DND-41 (cell line): ENCODE measurements at regions not wholly inside any gene's neighbourhood (a gene's known extent, or its start where the extent isn't known, plus 50 kb on each side); places are given as distances from the start of the nearest gene placed in this dataset.

ENCODE experiments used
- ATAC-seq: fragments of 200-7000 bp; cut with Tn5 transposase; 3 replicates; pipeline ENCODE4 v1.9.1; 2021; ENCODE audit warnings: low read depth; ENCODE audit not compliant: insufficient read depth
- DNase-seq: peaks from one replicate; pipeline ENCODE4 v3.0.0-alpha.2; 2020
- H2AFZ ChIP-seq: 2 replicates; pipeline ENCODE4 v1.6.0; 2012; ENCODE audit warnings: low read depth, low read length
- H3K27ac ChIP-seq: 2 replicates; pipeline ENCODE4 v1.5.1; 2012; ENCODE audit warnings: low read length, inconsistent platforms
- H3K27me3 ChIP-seq: fragments of 200-600 bp; sonication (generic); 2 replicates; pipeline ENCODE4 v1.6.0; 2012; ENCODE audit warnings: low read length, mild to moderate bottlenecking, inconsistent platforms; ENCODE audit not compliant: insufficient read depth, poor library complexity
- H3K36me3 ChIP-seq: 2 replicates; pipeline ENCODE4 v1.5.1; 2012; ENCODE audit warnings: low read length, inconsistent platforms; ENCODE audit not compliant: insufficient read depth
- H3K4me1 ChIP-seq: 2 replicates; pipeline ENCODE4 v1.5.1; 2012; ENCODE audit warnings: mild to moderate bottlenecking, low read length; ENCODE audit not compliant: insufficient read depth
- H3K4me2 ChIP-seq: 2 replicates; pipeline ENCODE4 v1.6.0; 2012; ENCODE audit warnings: mild to moderate bottlenecking, moderate library complexity, low read length, inconsistent platforms; ENCODE audit not compliant: insufficient read depth
- H3K4me3 ChIP-seq, 2 experiments: fragments of 200-600 bp in 1 of 2; shearing (Covaris generic) in 1 of 2; 2 replicates each; pipeline ENCODE4 v1.5.1; 2012 to 2016; ENCODE audit warnings: inconsistent platforms in 2 of 2, low read length in 2 of 2, mild to moderate bottlenecking in 2 of 2, low read depth in 1 of 2, moderate library complexity in 1 of 2
- H3K79me2 ChIP-seq: 2 replicates; pipeline ENCODE4 v1.6.0; 2012; ENCODE audit warnings: low read length, inconsistent platforms; ENCODE audit not compliant: insufficient read depth
- H3K9ac ChIP-seq: 2 replicates; pipeline ENCODE4 v1.6.0; 2012; ENCODE audit warnings: low read depth, mild to moderate bottlenecking, inconsistent platforms, low read length, moderate library complexity
- H3K9me3 ChIP-seq: 2 replicates; pipeline ENCODE4 v1.5.1; 2012; ENCODE audit warnings: low read length, moderate library complexity, mild to moderate bottlenecking, inconsistent platforms; ENCODE audit not compliant: insufficient read depth, severe bottlenecking
- H4K20me1 ChIP-seq: 2 replicates; pipeline ENCODE4 v1.6.0; 2012; ENCODE audit warnings: low read length; ENCODE audit not compliant: insufficient read depth
- EZH2 ChIP-seq: IDR thresholded peaks from 3 replicates; pipeline ENCODE4 v1.6.1; 2012; ENCODE audit warnings: borderline replicate concordance, low read depth, mild to moderate bottlenecking, moderate library complexity, low read length, inconsistent platforms; ENCODE audit not compliant: severe bottlenecking
- TF ChIP-seq, protein P1 (sequence below): IDR thresholded peaks from 2 replicates; pipeline ENCODE4 v1.5.1; 2012; ENCODE audit warnings: borderline replicate concordance, low read length, moderate library complexity, mild to moderate bottlenecking; ENCODE audit not compliant: poor library complexity, severe bottlenecking; ENCODE audit errors: extremely low read depth

- Histone ChIP-seq H2AFZ (no peak overlapping the region), H3K4me3 (no peak overlapping the region), H3K36me3 (no peaks in the 10 kb centered on the region), H3K9me3 (no peaks in the 10 kb centered on the region), H3K27me3 (no peaks in the 10 kb centered on the region), H3K9ac (no peak overlapping the region), H3K4me2 (no peak overlapping the region), H4K20me1 (peaks cover 3% of the 10 kb centered on the region; the same call in 1 of the 2 replicates), H3K4me1 (no peaks in the 10 kb centered on the region), H3K79me2 (no peaks in the 10 kb centered on the region), H3K27ac (no peak overlapping the region)
- ATAC-seq, result peak; percentile 83
- TF ChIP-seq EZH2, result no peak
- TF ChIP-seq, protein P1, sequence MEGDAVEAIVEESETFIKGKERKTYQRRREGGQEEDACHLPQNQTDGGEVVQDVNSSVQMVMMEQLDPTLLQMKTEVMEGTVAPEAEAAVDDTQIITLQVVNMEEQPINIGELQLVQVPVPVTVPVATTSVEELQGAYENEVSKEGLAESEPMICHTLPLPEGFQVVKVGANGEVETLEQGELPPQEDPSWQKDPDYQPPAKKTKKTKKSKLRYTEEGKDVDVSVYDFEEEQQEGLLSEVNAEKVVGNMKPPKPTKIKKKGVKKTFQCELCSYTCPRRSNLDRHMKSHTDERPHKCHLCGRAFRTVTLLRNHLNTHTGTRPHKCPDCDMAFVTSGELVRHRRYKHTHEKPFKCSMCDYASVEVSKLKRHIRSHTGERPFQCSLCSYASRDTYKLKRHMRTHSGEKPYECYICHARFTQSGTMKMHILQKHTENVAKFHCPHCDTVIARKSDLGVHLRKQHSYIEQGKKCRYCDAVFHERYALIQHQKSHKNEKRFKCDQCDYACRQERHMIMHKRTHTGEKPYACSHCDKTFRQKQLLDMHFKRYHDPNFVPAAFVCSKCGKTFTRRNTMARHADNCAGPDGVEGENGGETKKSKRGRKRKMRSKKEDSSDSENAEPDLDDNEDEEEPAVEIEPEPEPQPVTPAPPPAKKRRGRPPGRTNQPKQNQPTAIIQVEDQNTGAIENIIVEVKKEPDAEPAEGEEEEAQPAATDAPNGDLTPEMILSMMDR, result no peak
- peak; percentile 64 for DNase-seq
Measured at GRCh38 chr2:129374452-129374851, 605.0 kb upstream of the RAB6C start.

- no peaks in the 10 kb centered on the region for H3K27me3 ChIP-seq
- H3K27ac ChIP-seq, result no peak overlapping the region
- no peak overlapping the region for H3K4me2 ChIP-seq
- no peak overlapping the region for H3K9ac ChIP-seq
- no peaks in the 10 kb centered on the region for H3K36me3 ChIP-seq
- no peak overlapping the region for H2AFZ ChIP-seq
- H3K9me3 ChIP-seq, result no peaks in the 10 kb centered on the region
- no peak overlapping the region for H3K4me3 ChIP-seq
- DNase-seq, result no peak
- TF ChIP-seq EZH2, result no peak
- TF ChIP-seq, protein P1, result no peak
- no peak for ATAC-seq
- H3K79me2 ChIP-seq, result no peaks in the 10 kb centered on the region
- H3K4me1 ChIP-seq, result no peaks in the 10 kb centered on the region
- peaks cover 3% of the 10 kb centered on the region; the same call in 1 of the 2 replicates for H4K20me1 ChIP-seq
Measured at GRCh38 chr2:129375632-129376425, 603.6 kb upstream of the RAB6C start.

- no peak overlapping the region for H3K27ac ChIP-seq
- H3K4me2 ChIP-seq, result no peak overlapping the region
- no peaks in the 10 kb centered on the region for H3K4me1 ChIP-seq
- ATAC-seq (no peak), DNase-seq (no peak)
- H3K36me3 ChIP-seq, result no peaks in the 10 kb centered on the region
- H3K4me3 ChIP-seq, result no peak overlapping the region
- no peak overlapping the region for H3K9ac ChIP-seq
- peaks cover 3% of the 10 kb centered on the region; the same call in 1 of the 2 replicates for H4K20me1 ChIP-seq
- no peak overlapping the region for H2AFZ ChIP-seq
- H3K27me3 ChIP-seq, result no peaks in the 10 kb centered on the region
- peaks cover 3% of the 10 kb centered on the region for H3K9me3 ChIP-seq
- H3K79me2 ChIP-seq, result no peaks in the 10 kb centered on the region
- TF ChIP-seq, protein P1, result no peak
- no peak for TF ChIP-seq EZH2
Measured at GRCh38 chr2:129376426-129377077, 602.9 kb upstream of the RAB6C start.
